ENCODE measurements at regions not wholly inside any gene's neighbourhood (a gene's known extent, or its start where the extent isn't known, plus 50 kb on each side); places are given as distances from the start of the nearest gene placed in this dataset.

DNA sequence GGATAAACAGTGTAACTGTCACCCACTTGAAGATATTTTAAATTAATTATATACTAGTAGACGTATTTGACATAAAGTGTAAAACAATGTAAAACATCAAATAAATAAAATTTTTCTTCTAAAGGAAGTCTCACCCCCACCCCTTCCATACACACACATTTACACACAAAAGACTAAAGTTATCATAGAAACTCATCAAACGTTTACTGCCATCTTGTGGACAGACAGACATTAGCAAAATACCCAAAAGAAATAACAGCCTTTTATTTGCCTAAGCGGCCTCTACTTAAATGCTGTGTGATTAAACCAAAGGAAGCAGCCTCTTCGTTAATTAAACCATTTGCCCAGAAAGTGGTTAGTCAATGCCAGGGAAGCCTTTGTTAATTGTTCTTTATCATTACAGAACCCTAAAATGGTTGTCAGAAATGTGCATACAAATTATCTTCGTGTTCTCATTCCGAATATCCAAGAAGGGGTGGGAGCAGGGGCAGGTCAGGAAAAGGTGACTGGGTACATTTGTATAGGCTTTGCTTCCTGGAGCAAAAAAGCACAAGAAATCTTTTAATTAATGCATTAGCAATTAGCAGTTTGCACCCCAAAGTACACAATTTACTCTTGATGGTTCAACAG is 176.2 kb upstream of the SASH1 start:
- Histone ChIP-seq H3K9me3 (ENCODE audit: control insufficient read depth, low read length) (no peaks in the 10 kb centered on the region), H3K36me3 (ENCODE audit: control insufficient read depth, insufficient read depth, low read length, severe bottlenecking) (no peaks in the 10 kb centered on the region), H3K4me1 (ENCODE audit: control insufficient read depth, insufficient read depth, low read length) (no peaks in the 10 kb centered on the region), H3K27me3 (replicated peaks; ENCODE audit: control insufficient read depth, insufficient read depth, low read length) (no peaks in the 10 kb centered on the region), H3K9ac (ENCODE audit: low read length) (no peak overlapping the region), H3K4me3 (ENCODE audit: low read length) (no peak overlapping the region)
- peak; percentile 87 for DNase-seq (ENCODE audit: low read depth)

GRCh38 chr6:148169706-148170105 is 172.9 kb upstream of the SASH1 start:
- H3K36me3 ChIP-seq (ENCODE audit: control insufficient read depth, insufficient read depth, low read length, severe bottlenecking), result no peaks in the 10 kb centered on the region
- no peak overlapping the region for H3K4me3 ChIP-seq (ENCODE audit: low read length)
- no peak overlapping the region for H3K9ac ChIP-seq (ENCODE audit: low read length)
- DNase-seq (ENCODE audit: low read depth), result no peak
- H3K27me3 ChIP-seq (replicated peaks; ENCODE audit: control insufficient read depth, insufficient read depth, low read length), result no peaks in the 10 kb centered on the region
- H3K9me3 ChIP-seq (ENCODE audit: control insufficient read depth, low read length), result no peaks in the 10 kb centered on the region
- no peaks in the 10 kb centered on the region for H3K4me1 ChIP-seq (ENCODE audit: control insufficient read depth, insufficient read depth, low read length)

GRCh38 chr6:148170286-148170685 is 172.4 kb upstream of the SASH1 start:
- Histone ChIP-seq H3K4me3 (ENCODE audit: low read length) (no peak overlapping the region), H3K36me3 (ENCODE audit: control insufficient read depth, insufficient read depth, low read length, severe bottlenecking) (no peaks in the 10 kb centered on the region), H3K9me3 (ENCODE audit: control insufficient read depth, low read length) (no peaks in the 10 kb centered on the region), H3K4me1 (ENCODE audit: control insufficient read depth, insufficient read depth, low read length) (no peaks in the 10 kb centered on the region), H3K9ac (ENCODE audit: low read length) (no peak overlapping the region), H3K27me3 (replicated peaks; ENCODE audit: control insufficient read depth, insufficient read depth, low read length) (no peaks in the 10 kb centered on the region)
- DNase-seq (ENCODE audit: low read depth), result no peak

DNA sequence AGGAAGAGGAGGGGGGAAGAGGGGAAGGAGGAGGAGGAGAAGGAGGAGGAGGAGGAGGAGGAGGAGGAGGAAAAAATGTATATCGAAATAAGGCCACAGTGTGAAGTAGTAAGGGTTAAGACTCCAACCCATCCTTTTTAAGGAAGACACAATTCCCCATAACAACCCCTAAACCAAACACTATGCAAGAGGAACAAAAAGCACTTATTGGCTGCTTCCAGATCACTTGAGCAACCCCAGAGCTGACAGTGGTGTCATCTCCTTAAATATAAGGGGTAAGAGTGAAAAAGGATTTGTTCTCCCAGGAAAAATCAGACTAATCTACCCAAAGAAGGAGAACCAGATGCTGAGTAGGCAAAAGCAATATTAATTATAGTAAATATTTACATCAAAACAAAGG is 169.1 kb upstream of the SASH1 start:
- Histone ChIP-seq H3K4me3 (ENCODE audit: low read length) (no peak overlapping the region), H3K9ac (ENCODE audit: low read length) (no peak overlapping the region), H3K27me3 (replicated peaks; ENCODE audit: control insufficient read depth, insufficient read depth, low read length) (no peaks in the 10 kb centered on the region), H3K36me3 (ENCODE audit: control insufficient read depth, insufficient read depth, low read length, severe bottlenecking) (no peaks in the 10 kb centered on the region), H3K4me1 (ENCODE audit: control insufficient read depth, insufficient read depth, low read length) (no peaks in the 10 kb centered on the region), H3K9me3 (ENCODE audit: control insufficient read depth, low read length) (no peaks in the 10 kb centered on the region)
- DNase-seq (ENCODE audit: low read depth), result no peak

DNA sequence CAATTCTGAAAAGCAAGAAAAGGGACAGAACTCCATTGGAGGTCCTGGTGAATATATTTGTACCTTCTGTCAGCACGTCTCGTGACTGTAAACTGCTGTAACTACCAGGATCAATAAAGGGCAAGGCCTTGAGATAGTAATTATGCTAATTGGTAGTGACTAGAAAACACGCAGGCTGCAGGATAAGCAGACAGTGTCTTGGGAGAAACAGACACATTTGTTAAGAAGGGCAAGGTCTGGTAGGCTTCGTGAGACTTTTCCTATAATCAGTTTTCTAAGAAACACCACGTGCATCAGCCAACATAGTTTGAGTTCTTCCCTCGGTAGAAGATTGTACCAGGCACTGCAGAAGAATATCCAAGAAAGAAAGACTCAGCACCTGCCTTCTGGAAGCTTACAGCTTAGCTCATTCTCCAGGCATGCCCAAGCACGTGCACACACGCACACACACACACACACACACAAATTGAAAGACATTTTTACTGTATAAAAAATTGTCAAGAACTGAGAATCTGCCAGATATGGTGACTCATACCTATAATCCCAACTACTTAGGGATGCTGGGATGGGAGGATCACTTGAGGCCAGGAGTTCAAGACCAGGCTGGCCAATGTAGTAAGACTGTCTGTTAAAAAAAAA is 167.0 kb upstream of the SASH1 start:
- H3K4me1 ChIP-seq (ENCODE audit: control insufficient read depth, insufficient read depth, low read length), result no peaks in the 10 kb centered on the region
- H3K9me3 ChIP-seq (ENCODE audit: control insufficient read depth, low read length), result no peaks in the 10 kb centered on the region
- DNase-seq (ENCODE audit: low read depth), result no peak
- H3K9ac ChIP-seq (ENCODE audit: low read length), result no peak overlapping the region
- no peaks in the 10 kb centered on the region for H3K27me3 ChIP-seq (replicated peaks; ENCODE audit: control insufficient read depth, insufficient read depth, low read length)
- H3K4me3 ChIP-seq (ENCODE audit: low read length), result no peak overlapping the region
- no peaks in the 10 kb centered on the region for H3K36me3 ChIP-seq (ENCODE audit: control insufficient read depth, insufficient read depth, low read length, severe bottlenecking)

GRCh38 chr6:148177589-148178233 is 164.9 kb upstream of the SASH1 start:
- DNase-seq (ENCODE audit: low read depth), result peak; percentile 79
- Histone ChIP-seq H3K27me3 (replicated peaks; ENCODE audit: control insufficient read depth, insufficient read depth, low read length) (no peaks in the 10 kb centered on the region), H3K9ac (ENCODE audit: low read length) (no peak overlapping the region), H3K9me3 (ENCODE audit: control insufficient read depth, low read length) (no peaks in the 10 kb centered on the region), H3K36me3 (ENCODE audit: control insufficient read depth, insufficient read depth, low read length, severe bottlenecking) (no peaks in the 10 kb centered on the region), H3K4me1 (ENCODE audit: control insufficient read depth, insufficient read depth, low read length) (no peaks in the 10 kb centered on the region), H3K4me3 (ENCODE audit: low read length) (no peak overlapping the region)

- H3K4me3 ChIP-seq (ENCODE audit: low read length), result no peak overlapping the region
- no peaks in the 10 kb centered on the region for H3K27me3 ChIP-seq (replicated peaks; ENCODE audit: control insufficient read depth, insufficient read depth, low read length)
- no peak overlapping the region for H3K9ac ChIP-seq (ENCODE audit: low read length)
- peak; percentile 81 for DNase-seq (ENCODE audit: low read depth)
- H3K9me3 ChIP-seq (ENCODE audit: control insufficient read depth, low read length), result no peaks in the 10 kb centered on the region
- no peaks in the 10 kb centered on the region for H3K36me3 ChIP-seq (ENCODE audit: control insufficient read depth, insufficient read depth, low read length, severe bottlenecking)
- H3K4me1 ChIP-seq (ENCODE audit: control insufficient read depth, insufficient read depth, low read length), result no peaks in the 10 kb centered on the region
Measured at GRCh38 chr6:148179786-148180185, 162.9 kb upstream of the SASH1 start.

DNA sequence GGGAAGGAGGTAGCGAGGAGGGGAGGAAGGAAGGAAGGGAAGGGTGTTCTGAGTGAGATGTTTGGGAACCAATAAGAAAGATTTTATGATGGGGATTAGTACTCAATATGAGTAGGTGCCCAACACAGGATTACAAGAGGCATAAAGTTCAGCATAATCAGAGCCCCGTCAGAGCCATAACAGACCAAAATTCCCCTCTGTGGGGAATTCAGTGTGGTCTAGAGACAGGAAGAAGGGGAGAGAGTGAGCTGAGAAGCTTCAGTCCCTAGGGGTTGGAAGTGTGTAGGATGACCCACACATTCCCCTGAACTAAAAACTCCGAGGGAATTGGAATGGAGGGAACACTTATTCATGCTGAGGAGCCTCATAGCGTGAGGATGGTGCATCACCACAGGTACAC is 160.3 kb upstream of the SASH1 start:
- Histone ChIP-seq H3K36me3 (ENCODE audit: control insufficient read depth, insufficient read depth, low read length, severe bottlenecking) (no peaks in the 10 kb centered on the region), H3K27me3 (replicated peaks; ENCODE audit: control insufficient read depth, insufficient read depth, low read length) (no peaks in the 10 kb centered on the region), H3K4me3 (ENCODE audit: low read length) (no peak overlapping the region), H3K9ac (ENCODE audit: low read length) (no peak overlapping the region), H3K4me1 (ENCODE audit: control insufficient read depth, insufficient read depth, low read length) (peaks cover 5% of the 10 kb centered on the region), H3K9me3 (ENCODE audit: control insufficient read depth, low read length) (no peaks in the 10 kb centered on the region)
- DNase-seq (ENCODE audit: low read depth), result no peak

- no peaks in the 10 kb centered on the region for H3K27me3 ChIP-seq (replicated peaks; ENCODE audit: control insufficient read depth, insufficient read depth, low read length)
- no peak overlapping the region for H3K4me3 ChIP-seq (ENCODE audit: low read length)
- H3K4me1 ChIP-seq (ENCODE audit: control insufficient read depth, insufficient read depth, low read length), result peaks cover 5% of the 10 kb centered on the region
- no peak overlapping the region for H3K9ac ChIP-seq (ENCODE audit: low read length)
- no peaks in the 10 kb centered on the region for H3K36me3 ChIP-seq (ENCODE audit: control insufficient read depth, insufficient read depth, low read length, severe bottlenecking)
- no peaks in the 10 kb centered on the region for H3K9me3 ChIP-seq (ENCODE audit: control insufficient read depth, low read length)
- DNase-seq (ENCODE audit: low read depth), result no peak
Measured at GRCh38 chr6:148183776-148184175, 158.9 kb upstream of the SASH1 start.

GRCh38 chr6:148186916-148187315 is 155.7 kb upstream of the SASH1 start:
- Histone ChIP-seq H3K9ac (ENCODE audit: low read length) (no peak overlapping the region), H3K9me3 (ENCODE audit: control insufficient read depth, low read length) (no peaks in the 10 kb centered on the region), H3K4me3 (ENCODE audit: low read length) (no peak overlapping the region), H3K36me3 (ENCODE audit: control insufficient read depth, insufficient read depth, low read length, severe bottlenecking) (no peaks in the 10 kb centered on the region), H3K27me3 (replicated peaks; ENCODE audit: control insufficient read depth, insufficient read depth, low read length) (no peaks in the 10 kb centered on the region), H3K4me1 (ENCODE audit: control insufficient read depth, insufficient read depth, low read length) (peaks cover 23% of the 10 kb centered on the region)
- no peak for DNase-seq (ENCODE audit: low read depth)

GRCh38 chr6:148192310-148192709 is 150.3 kb upstream of the SASH1 start:
- peak; percentile 57 for DNase-seq (ENCODE audit: low read depth)
- Histone ChIP-seq H3K36me3 (ENCODE audit: control insufficient read depth, insufficient read depth, low read length, severe bottlenecking) (no peaks in the 10 kb centered on the region), H3K4me3 (ENCODE audit: low read length) (peak overlapping the region; percentile 59), H3K9ac (ENCODE audit: low read length) (peak overlapping the region; percentile 76), H3K9me3 (ENCODE audit: control insufficient read depth, low read length) (no peaks in the 10 kb centered on the region), H3K27me3 (replicated peaks; ENCODE audit: control insufficient read depth, insufficient read depth, low read length) (no peaks in the 10 kb centered on the region), H3K4me1 (ENCODE audit: control insufficient read depth, insufficient read depth, low read length) (peaks cover 33% of the 10 kb centered on the region)
